Panc1 (cell line): ENCODE measurements at regions not wholly inside any gene's neighbourhood (a gene's known extent, or its start where the extent isn't known, plus 50 kb on each side); places are given as distances from the start of the nearest gene placed in this dataset.
"Not testable (repeated sequence)": the region's sequence is repeated elsewhere in the genome, so short reads cannot be mapped to it uniquely, and the experiment has no call there.

Source experiments
- POLR2AphosphoS5 ChIP-seq: IDR thresholded peaks from 2 replicates; pipeline ENCODE4 v1.6.1; 2012; ENCODE audit warnings: mild to moderate bottlenecking, low read depth, low read length, moderate library complexity
- SIN3A ChIP-seq: IDR thresholded peaks from 2 replicates; pipeline ENCODE4 v1.6.1; 2012; ENCODE audit warnings: low read depth, mild to moderate bottlenecking, low read length, moderate library complexity, borderline replicate concordance; ENCODE audit not compliant: insufficient read depth
- TF ChIP-seq, protein P1 (sequence below): fragments of 450-650 bp; IDR thresholded peaks from 2 replicates; pipeline ENCODE4 v1.5.1; 2017; ENCODE audit warnings: mild to moderate bottlenecking
- TF ChIP-seq, protein P2 (sequence below), 2 experiments: IDR thresholded peaks; 2 replicates each; pipeline ENCODE4 v1.6.1; 2011 to 2012; ENCODE audit warnings: low read depth in 2 of 2, control low read depth in 1 of 2, low read length in 1 of 2, mild to moderate bottlenecking in 1 of 2, moderate library complexity in 1 of 2; ENCODE audit not compliant: insufficient read depth in 1 of 2

DNA sequence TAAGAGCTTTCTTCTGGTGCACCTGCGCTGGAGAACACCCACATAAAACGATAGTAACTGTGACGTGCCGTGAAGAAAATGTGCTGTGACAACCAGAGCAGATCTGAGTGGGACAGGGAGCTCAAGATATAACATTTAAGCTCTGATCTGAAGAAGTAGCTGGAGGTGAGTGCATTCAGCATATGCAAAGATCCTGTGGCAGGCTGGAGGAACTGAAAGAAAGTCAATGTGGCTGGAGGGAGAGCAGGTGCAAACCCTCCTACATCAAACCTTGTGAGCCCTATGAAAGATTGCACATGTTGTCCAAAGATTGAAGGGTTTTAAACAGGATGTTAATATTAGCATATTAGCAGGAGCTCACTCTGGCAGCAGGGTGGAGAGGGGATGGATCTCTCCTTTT lies 342.9 kb downstream of the NPIPA7 start:
- TF ChIP-seq SIN3A, POLR2AphosphoS5: not testable (repeated sequence)
- TF ChIP-seq, protein P1, sequence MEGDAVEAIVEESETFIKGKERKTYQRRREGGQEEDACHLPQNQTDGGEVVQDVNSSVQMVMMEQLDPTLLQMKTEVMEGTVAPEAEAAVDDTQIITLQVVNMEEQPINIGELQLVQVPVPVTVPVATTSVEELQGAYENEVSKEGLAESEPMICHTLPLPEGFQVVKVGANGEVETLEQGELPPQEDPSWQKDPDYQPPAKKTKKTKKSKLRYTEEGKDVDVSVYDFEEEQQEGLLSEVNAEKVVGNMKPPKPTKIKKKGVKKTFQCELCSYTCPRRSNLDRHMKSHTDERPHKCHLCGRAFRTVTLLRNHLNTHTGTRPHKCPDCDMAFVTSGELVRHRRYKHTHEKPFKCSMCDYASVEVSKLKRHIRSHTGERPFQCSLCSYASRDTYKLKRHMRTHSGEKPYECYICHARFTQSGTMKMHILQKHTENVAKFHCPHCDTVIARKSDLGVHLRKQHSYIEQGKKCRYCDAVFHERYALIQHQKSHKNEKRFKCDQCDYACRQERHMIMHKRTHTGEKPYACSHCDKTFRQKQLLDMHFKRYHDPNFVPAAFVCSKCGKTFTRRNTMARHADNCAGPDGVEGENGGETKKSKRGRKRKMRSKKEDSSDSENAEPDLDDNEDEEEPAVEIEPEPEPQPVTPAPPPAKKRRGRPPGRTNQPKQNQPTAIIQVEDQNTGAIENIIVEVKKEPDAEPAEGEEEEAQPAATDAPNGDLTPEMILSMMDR: not testable (repeated sequence)
- TF ChIP-seq, protein P2, sequence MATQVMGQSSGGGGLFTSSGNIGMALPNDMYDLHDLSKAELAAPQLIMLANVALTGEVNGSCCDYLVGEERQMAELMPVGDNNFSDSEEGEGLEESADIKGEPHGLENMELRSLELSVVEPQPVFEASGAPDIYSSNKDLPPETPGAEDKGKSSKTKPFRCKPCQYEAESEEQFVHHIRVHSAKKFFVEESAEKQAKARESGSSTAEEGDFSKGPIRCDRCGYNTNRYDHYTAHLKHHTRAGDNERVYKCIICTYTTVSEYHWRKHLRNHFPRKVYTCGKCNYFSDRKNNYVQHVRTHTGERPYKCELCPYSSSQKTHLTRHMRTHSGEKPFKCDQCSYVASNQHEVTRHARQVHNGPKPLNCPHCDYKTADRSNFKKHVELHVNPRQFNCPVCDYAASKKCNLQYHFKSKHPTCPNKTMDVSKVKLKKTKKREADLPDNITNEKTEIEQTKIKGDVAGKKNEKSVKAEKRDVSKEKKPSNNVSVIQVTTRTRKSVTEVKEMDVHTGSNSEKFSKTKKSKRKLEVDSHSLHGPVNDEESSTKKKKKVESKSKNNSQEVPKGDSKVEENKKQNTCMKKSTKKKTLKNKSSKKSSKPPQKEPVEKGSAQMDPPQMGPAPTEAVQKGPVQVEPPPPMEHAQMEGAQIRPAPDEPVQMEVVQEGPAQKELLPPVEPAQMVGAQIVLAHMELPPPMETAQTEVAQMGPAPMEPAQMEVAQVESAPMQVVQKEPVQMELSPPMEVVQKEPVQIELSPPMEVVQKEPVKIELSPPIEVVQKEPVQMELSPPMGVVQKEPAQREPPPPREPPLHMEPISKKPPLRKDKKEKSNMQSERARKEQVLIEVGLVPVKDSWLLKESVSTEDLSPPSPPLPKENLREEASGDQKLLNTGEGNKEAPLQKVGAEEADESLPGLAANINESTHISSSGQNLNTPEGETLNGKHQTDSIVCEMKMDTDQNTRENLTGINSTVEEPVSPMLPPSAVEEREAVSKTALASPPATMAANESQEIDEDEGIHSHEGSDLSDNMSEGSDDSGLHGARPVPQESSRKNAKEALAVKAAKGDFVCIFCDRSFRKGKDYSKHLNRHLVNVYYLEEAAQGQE (IDR thresholded peaks at IDR 0.05; ENCODE audit: insufficient read depth in 1 of 2, low read depth in 2 of 2, low read length in 1 of 2): not testable (repeated sequence)
